ENCODE measurements at regions not wholly inside any gene's neighbourhood (a gene's known extent, or its start where the extent isn't known, plus 50 kb on each side); places are given as distances from the start of the nearest gene placed in this dataset.

DNA sequence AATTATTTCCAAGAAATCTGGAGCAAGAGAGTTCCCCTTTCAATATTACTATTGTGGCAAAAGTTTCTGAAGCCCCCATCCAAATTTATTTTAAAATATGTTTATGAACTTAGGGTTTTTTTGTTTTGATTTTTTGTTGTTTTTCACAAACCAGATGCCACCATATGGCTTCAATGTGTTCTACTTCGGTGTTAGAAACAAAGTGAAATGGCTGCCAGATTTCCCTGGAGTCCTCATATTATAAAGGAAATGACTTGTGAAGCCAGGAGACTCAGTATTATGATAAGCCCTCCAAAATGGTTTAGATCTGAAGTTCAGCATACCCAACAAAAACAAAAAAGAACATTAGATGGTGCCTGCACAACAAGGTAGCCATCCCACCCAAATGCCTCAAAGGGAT, 154.2 kb upstream of the SPANXC start:
- no peak for TF ChIP-seq EZH2phosphoT487 (IDR thresholded peaks at IDR 0.05; ENCODE audit: insufficient read depth, low read depth)
- no peak for TF ChIP-seq EZH2 (IDR thresholded peaks at IDR 0.05; ENCODE audit: insufficient read depth, poor library complexity, severe bottlenecking)
